CD4-positive, alpha-beta T cell (primary cell): ENCODE measurements at regions not wholly inside any gene's neighbourhood (a gene's known extent, or its start where the extent isn't known, plus 50 kb on each side); places are given as distances from the start of the nearest gene placed in this dataset.

ENCODE experiments used
- ATAC-seq: fragments of 200-7000 bp; cut with Tn5 transposase; one replicate; pipeline ENCODE4 v1.10.0; 2022; ENCODE audit warnings: mild to moderate bottlenecking; ENCODE audit not compliant: poor library complexity
- CTCF ChIA-PET: fragments of 350-600 bp; sonication (Branson Sonifier 250); formaldehyde crosslinking; loops from one replicate; lab custom pipeline; 2021; ENCODE audit warnings: antibody characterized with exemption, inconsistent platforms; lab: Charles Lee
- POLR2A ChIA-PET: fragments of 350-600 bp; sonication (Branson Sonifier 250); formaldehyde crosslinking; loops from one replicate; lab custom pipeline; 2021; ENCODE audit warnings: antibody characterized with exemption, inconsistent platforms; lab: Charles Lee
- DNase-seq, 14 experiments: peaks; one replicate each; pipeline ENCODE4 v3.0.0-alpha.2; 2013 to 2020; ENCODE audit warnings: mixed read lengths in 2 of 14
- H3K27ac ChIP-seq, 2 donors: one replicate each; pipeline versions ENCODE4 v1.5.1 to v1.7.0; 2013; ENCODE audit warnings: low read length in 2 of 2, low read depth in 1 of 2, mild to moderate bottlenecking in 1 of 2
- H3K27me3 ChIP-seq, 2 experiments: 1 replicate in 1 of 2; 2 replicates in 1 of 2; pipeline versions ENCODE4 v1.6.1 to v1.7.0; 2013; ENCODE audit warnings: low read length in 2 of 2, control low read depth in 1 of 2, mild to moderate bottlenecking in 1 of 2, moderate library complexity in 1 of 2; ENCODE audit not compliant: insufficient read depth in 2 of 2, control insufficient read depth in 1 of 2
- H3K36me3 ChIP-seq: one replicate; pipeline ENCODE4 v1.6.1; 2013; ENCODE audit warnings: low read length, control low read depth; ENCODE audit not compliant: insufficient read depth
- H3K4me1 ChIP-seq: one replicate; pipeline ENCODE4 v1.6.1; 2013; ENCODE audit warnings: low read length, control low read depth; ENCODE audit not compliant: insufficient read depth
- H3K4me3 ChIP-seq: one replicate; pipeline ENCODE4 v1.5.1; 2013; ENCODE audit warnings: mild to moderate bottlenecking, low read length, moderate library complexity
- H3K9me3 ChIP-seq, 2 experiments: 1 replicate in 1 of 2; 2 replicates in 1 of 2; pipeline versions ENCODE4 v1.6.1 to v1.7.0; 2013; ENCODE audit warnings: low read length in 2 of 2, mild to moderate bottlenecking in 2 of 2, control low read depth in 1 of 2, moderate library complexity in 1 of 2; ENCODE audit not compliant: control insufficient read depth in 1 of 2, insufficient read depth in 1 of 2
- H3K27ac Mint-ChIP-seq: one replicate; pipeline ENCODE4 v1.8.0; 2020; ENCODE audit warnings: mixed read lengths
- H3K27me3 Mint-ChIP-seq: one replicate; pipeline ENCODE4 v1.8.0; 2021; ENCODE audit warnings: mixed read lengths
- H3K36me3 Mint-ChIP-seq: one replicate; pipeline ENCODE4 v1.8.0; 2021; ENCODE audit warnings: low read depth, mixed read lengths
- H3K4me1 Mint-ChIP-seq: one replicate; pipeline ENCODE4 v1.8.0; 2021; ENCODE audit warnings: low read depth, mixed read lengths
- H3K4me3 Mint-ChIP-seq: one replicate; pipeline ENCODE4 v1.8.0; 2020; ENCODE audit warnings: mild to moderate bottlenecking, mixed read lengths
- H3K9me3 Mint-ChIP-seq: one replicate; pipeline ENCODE4 v1.8.0; 2020; ENCODE audit warnings: mixed read lengths
- CTCF ChIP-seq: fragments of 200-600 bp; IDR thresholded peaks from one replicate; pipeline ENCODE4 v1.8.0; 2022; ENCODE audit warnings: antibody characterized with exemption, mild to moderate bottlenecking
- intact Hi-C, 2 experiments: fragments of 100-400 bp; cut with DNase I in 1 of 2; cut with micrococcal nuclease in 1 of 2; formaldehyde crosslinking; loops; one replicate each; pipeline versions ENCODE4 v1.15.1 to v1.9.0; 2023 to 2025; cut with DNase I, micrococcal nuclease

- no peaks in the 10 kb centered on the region for H3K36me3 Mint-ChIP-seq
- no peak for DNase-seq
- intact Hi-C loops, result no loop called here
- TF ChIP-seq CTCF, result no peak
- H3K27me3 Mint-ChIP-seq, result no peaks in the 10 kb centered on the region
- CTCF ChIA-PET, result no interaction called here
- no peak overlapping the region for H3K27ac Mint-ChIP-seq
- POLR2A ChIA-PET, result no interaction called here
- ATAC-seq, result no peak
- Histone ChIP-seq H3K27ac (no peak overlapping the region), H3K4me1 (no peaks in the 10 kb centered on the region), H3K27me3 (no peaks in the 10 kb centered on the region), H3K4me3 (no peak overlapping the region), H3K36me3 (no peaks in the 10 kb centered on the region), H3K9me3 (peaks cover 0 to 3% of the 10 kb centered on the region in 2 experiments)
- H3K4me1 Mint-ChIP-seq, result no peaks in the 10 kb centered on the region
- no peak overlapping the region for H3K4me3 Mint-ChIP-seq
- peaks cover 3% of the 10 kb centered on the region for H3K9me3 Mint-ChIP-seq
These were observed 1559.7 kb upstream of the AGA start for GRCh38 chr4:179001918-179002317.

GRCh38 chr4:179007755-179008154 lies 1565.5 kb upstream of the AGA start:
- H3K36me3 ChIP-seq, result no peaks in the 10 kb centered on the region
- Mint-ChIP-seq H3K27ac (no peak overlapping the region), H3K9me3 (peaks cover 15% of the 10 kb centered on the region), H3K4me3 (no peak overlapping the region), H3K36me3 (no peaks in the 10 kb centered on the region), H3K4me1 (no peaks in the 10 kb centered on the region), H3K27me3 (no peaks in the 10 kb centered on the region)
- no peak for TF ChIP-seq CTCF
- no peaks in the 10 kb centered on the region for H3K4me1 ChIP-seq
- H3K4me3 ChIP-seq, result no peak overlapping the region
- DNase-seq (no peak), ATAC-seq (no peak)
- H3K9me3 ChIP-seq, result peaks cover 0 to 5% of the 10 kb centered on the region in 2 experiments
- no peaks in the 10 kb centered on the region for H3K27me3 ChIP-seq
- intact Hi-C loops, result no loop called here
- POLR2A ChIA-PET, result no interaction called here
- no peak overlapping the region for H3K27ac ChIP-seq
- CTCF ChIA-PET, result no interaction called here

- Histone ChIP-seq H3K36me3 (no peaks in the 10 kb centered on the region), H3K27ac (no peak overlapping the region), H3K4me3 (no peak overlapping the region), H3K27me3 (no peaks in the 10 kb centered on the region), H3K9me3 (peaks cover 7 to 8% of the 10 kb centered on the region in 2 experiments), H3K4me1 (no peaks in the 10 kb centered on the region)
- no peak for ATAC-seq
- POLR2A ChIA-PET, result no interaction called here
- Mint-ChIP-seq H3K4me1 (no peaks in the 10 kb centered on the region), H3K27ac (no peak overlapping the region), H3K4me3 (no peak overlapping the region), H3K9me3 (peaks cover 27% of the 10 kb centered on the region), H3K27me3 (no peaks in the 10 kb centered on the region), H3K36me3 (no peaks in the 10 kb centered on the region)
- no peak for DNase-seq
- intact Hi-C loops, result no loop called here
- CTCF ChIA-PET, result no interaction called here
- no peak for TF ChIP-seq CTCF
These were observed 1575.3 kb upstream of the AGA start for GRCh38 chr4:179017581-179017980.
